Coronary artery (tissue), 2 donors: ENCODE measurements at regions not wholly inside any gene's neighbourhood (a gene's known extent, or its start where the extent isn't known, plus 50 kb on each side); places are given as distances from the start of the nearest gene placed in this dataset.

Source experiments
- DNase-seq: peaks from one replicate; pipeline ENCODE4 v3.0.0-alpha.2; 2017; ENCODE audit warnings: low spot score
- H3K27ac ChIP-seq, 2 donors: fragments of 200-600 bp; sonication (generic); one replicate each; pipeline ENCODE4 v1.5.1; 2016 to 2019
- H3K4me3 ChIP-seq: fragments of 200-600 bp; sonication (generic); 2 replicates; pipeline ENCODE4 v1.5.1; 2016; ENCODE audit warnings: mild to moderate bottlenecking, moderate library complexity
- TF ChIP-seq, protein P1 (sequence below): fragments of 200-600 bp; sonication (generic); IDR thresholded peaks from one replicate; pipeline ENCODE4 v1.5.1; 2019; ENCODE audit warnings: antibody characterized with exemption

DNA sequence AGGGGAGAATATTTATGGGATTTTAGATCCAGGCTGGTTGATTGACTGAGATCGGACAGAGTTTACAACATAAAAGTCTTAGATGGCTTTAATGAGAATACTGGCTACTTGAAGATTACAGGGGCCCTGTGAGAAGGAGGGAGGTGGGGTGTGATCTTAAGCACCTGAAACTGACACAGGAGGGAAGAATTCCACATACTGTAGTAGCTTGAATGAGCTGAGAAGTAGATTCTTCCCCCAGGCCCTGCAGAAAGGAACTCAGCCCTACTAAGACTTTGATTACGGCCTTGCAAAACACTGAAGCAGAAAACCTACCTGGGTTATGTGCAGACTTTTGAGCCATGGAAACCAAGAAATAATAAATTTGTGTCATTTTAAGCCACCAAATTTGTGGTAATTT lies 1062.9 kb upstream of the GYPC start:
- H3K4me3 ChIP-seq, result no peak overlapping the region
- H3K27ac ChIP-seq, result no peak overlapping the region
- DNase-seq, result no peak
- TF ChIP-seq, protein P1, sequence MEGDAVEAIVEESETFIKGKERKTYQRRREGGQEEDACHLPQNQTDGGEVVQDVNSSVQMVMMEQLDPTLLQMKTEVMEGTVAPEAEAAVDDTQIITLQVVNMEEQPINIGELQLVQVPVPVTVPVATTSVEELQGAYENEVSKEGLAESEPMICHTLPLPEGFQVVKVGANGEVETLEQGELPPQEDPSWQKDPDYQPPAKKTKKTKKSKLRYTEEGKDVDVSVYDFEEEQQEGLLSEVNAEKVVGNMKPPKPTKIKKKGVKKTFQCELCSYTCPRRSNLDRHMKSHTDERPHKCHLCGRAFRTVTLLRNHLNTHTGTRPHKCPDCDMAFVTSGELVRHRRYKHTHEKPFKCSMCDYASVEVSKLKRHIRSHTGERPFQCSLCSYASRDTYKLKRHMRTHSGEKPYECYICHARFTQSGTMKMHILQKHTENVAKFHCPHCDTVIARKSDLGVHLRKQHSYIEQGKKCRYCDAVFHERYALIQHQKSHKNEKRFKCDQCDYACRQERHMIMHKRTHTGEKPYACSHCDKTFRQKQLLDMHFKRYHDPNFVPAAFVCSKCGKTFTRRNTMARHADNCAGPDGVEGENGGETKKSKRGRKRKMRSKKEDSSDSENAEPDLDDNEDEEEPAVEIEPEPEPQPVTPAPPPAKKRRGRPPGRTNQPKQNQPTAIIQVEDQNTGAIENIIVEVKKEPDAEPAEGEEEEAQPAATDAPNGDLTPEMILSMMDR, result no peak

DNA sequence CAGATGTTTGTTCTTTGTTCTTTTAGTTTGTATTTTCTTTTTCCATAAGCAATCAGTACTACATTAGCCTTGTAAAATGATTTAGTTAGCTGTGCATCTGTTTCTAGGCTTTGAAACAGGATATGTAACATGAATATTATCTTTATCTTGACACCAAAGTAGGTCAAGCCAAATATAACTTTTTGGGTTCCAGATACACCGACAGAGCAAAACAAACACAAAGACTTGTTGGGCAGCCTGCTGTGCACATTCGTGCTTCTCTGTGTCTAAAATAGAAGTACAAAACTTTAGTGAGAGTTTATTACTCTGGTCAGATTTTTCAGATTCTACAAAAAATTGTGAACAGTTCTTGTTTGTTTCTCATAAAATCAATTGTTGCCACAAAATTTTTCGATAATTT lies 1059.3 kb upstream of the GYPC start:
- no peak overlapping the region for H3K4me3 ChIP-seq
- TF ChIP-seq, protein P1, result no peak
- H3K27ac ChIP-seq, result no peak overlapping the region
- no peak for DNase-seq

DNA sequence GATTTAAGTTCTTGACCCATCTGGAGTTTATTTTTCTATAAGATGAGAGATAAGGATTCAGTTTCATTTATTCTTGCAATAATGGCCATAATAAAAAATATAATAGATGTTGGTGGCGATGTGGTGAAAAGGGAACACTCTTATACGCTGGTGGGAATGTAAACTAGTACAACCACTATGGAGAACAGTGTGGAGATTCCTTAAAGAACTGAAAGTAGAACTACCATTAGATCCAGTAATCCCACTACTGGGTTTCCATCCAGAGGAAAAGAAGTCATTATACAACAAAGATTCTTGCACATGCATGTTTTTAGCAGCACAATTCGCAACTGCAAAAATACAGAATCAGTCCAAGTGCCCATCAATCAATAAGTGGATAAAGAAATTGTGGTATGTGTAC lies 1040.5 kb upstream of the GYPC start:
- DNase-seq, result no peak
- H3K27ac ChIP-seq, result no peak overlapping the region
- H3K4me3 ChIP-seq, result no peak overlapping the region
- TF ChIP-seq, protein P1, result no peak

DNA sequence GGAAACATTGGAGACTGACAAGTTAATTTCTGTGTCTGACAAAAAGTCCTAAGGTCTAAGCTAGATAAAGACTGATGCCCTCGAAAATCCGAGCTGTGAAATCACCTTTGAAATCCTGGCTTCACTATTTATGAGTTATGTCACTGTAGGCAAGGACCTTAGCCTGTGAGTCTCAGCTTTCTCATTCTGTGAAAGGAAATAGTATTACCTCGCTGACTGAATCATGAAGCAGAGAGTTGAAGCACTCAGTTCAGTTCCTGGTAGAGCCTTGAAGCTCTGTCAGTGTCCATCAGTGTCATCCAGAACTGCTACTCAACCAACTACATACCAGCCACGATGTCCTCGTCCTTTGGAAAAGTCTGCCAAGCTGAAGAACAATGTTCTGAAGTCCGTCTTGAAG lies 1025.6 kb upstream of the GYPC start:
- no peak for DNase-seq
- TF ChIP-seq, protein P1, result no peak
- no peak overlapping the region for H3K4me3 ChIP-seq
- H3K27ac ChIP-seq, result no peak overlapping the region

DNA sequence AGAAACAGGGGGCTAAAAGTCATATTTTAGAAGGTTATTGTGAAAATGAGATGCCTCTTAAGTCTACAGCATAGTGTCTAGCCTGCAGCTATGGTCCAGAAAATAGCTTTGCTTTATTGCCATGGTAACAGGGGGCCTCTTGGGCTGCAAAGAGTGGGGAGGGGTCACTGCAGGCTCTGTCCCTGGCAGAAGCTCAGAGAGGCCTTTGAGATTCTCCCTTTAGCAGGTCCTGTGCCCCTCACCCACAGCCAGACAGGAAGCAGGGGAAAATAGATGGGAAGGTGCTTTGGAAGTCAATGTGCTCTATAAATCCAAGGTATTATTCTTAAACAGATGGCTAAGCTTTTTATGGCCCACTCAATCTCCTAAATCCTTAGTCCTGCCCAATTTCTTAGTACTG lies 1021.3 kb upstream of the GYPC start:
- Histone ChIP-seq H3K27ac (no peak overlapping the region), H3K4me3 (no peak overlapping the region)
- TF ChIP-seq, protein P1, result no peak
- no peak for DNase-seq

DNA sequence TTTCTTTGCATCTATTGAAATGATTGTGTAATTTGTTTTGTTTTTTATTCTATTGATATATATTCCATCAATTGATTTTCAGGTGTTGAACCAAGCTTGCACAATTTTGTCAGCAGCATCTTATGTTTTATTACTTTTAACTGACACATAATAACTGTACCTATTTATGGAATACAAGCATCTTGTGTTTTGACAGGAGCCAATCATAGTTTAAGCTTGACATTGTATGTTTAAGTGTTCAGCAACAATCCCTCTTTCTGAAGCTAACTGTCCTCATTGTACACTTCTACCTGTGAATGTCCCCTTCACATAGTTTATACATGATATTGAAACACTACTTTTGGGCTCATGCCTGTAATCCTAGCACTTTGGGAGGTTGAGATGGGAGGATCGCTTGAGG lies 1017.6 kb upstream of the GYPC start:
- DNase-seq, result no peak
- Histone ChIP-seq H3K27ac (no peak overlapping the region), H3K4me3 (no peak overlapping the region)
- TF ChIP-seq, protein P1, result no peak

DNA sequence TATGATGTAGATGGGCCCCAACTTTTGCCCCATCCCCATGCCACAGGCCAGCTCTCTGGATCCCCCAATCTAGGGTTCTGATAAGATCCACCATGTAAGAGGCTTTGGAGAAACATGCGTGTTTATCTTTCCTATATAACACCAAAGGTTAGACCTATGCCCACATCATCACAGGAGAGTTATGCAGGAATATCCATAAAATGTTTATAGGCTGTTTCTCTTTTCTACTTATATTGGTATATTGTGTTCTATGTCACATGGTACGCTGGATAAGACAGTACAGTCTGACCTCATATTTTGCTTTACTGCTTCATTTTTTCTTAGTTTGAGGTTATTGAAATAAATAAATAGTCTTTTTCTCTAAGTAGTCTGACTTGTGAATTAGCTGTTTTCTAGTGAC lies 1013.9 kb upstream of the GYPC start:
- Histone ChIP-seq H3K4me3 (no peak overlapping the region), H3K27ac (no peak overlapping the region)
- TF ChIP-seq, protein P1, result no peak
- DNase-seq, result no peak
